Ammon's horn (tissue), 1 donor: ENCODE measurements at regions not wholly inside any gene's neighbourhood (a gene's known extent, or its start where the extent isn't known, plus 50 kb on each side); places are given as distances from the start of the nearest gene placed in this dataset.

Experiments
- DNase-seq: peaks from one replicate; pipeline ENCODE4 v3.0.0-alpha.2; 2016; ENCODE audit warnings: low spot score

- no peak for DNase-seq
These were observed 160.4 kb downstream of the AACS start for GRCh38 chr12:125225641-125226040.

GRCh38 chr12:125228519-125229260, 163.5 kb downstream of the AACS start:
- DNase-seq, result peak; percentile 46

- DNase-seq, result no peak
These were observed 164.8 kb downstream of the AACS start for GRCh38 chr12:125229878-125230530.

- DNase-seq, result no peak
These were observed 168.1 kb downstream of the AACS start for GRCh38 chr12:125233319-125233718.

- DNase-seq, result no peak
These were observed 174.3 kb downstream of the AACS start for GRCh38 chr12:125239563-125239962.

- DNase-seq, result no peak
These were observed 175.5 kb downstream of the AACS start for GRCh38 chr12:125240717-125241116.

- DNase-seq, result no peak
These were observed 178.6 kb downstream of the AACS start for GRCh38 chr12:125243811-125244210.

GRCh38 chr12:125244338-125244737, 179.1 kb downstream of the AACS start:
- DNase-seq, result no peak

GRCh38 chr12:125245581-125246557, 180.6 kb downstream of the AACS start:
- peak; percentile 48 for DNase-seq

GRCh38 chr12:125247477-125247876, 182.2 kb downstream of the AACS start:
- no peak for DNase-seq

- DNase-seq, result no peak
These were observed 184.0 kb downstream of the AACS start for GRCh38 chr12:125249066-125249824.

- no peak for DNase-seq
These were observed 184.7 kb downstream of the AACS start for GRCh38 chr12:125249932-125250331.

- no peak for DNase-seq
These were observed 189.0 kb downstream of the AACS start for GRCh38 chr12:125254236-125254635.

GRCh38 chr12:125254856-125255255, 189.6 kb downstream of the AACS start:
- no peak for DNase-seq

- no peak for DNase-seq
These were observed 190.8 kb downstream of the AACS start for GRCh38 chr12:125255935-125256633.

GRCh38 chr12:125256634-125256936, 191.3 kb downstream of the AACS start:
- DNase-seq, result no peak

- DNase-seq, result no peak
These were observed 194.1 kb downstream of the AACS start for GRCh38 chr12:125259178-125259867.

- no peak for DNase-seq
These were observed 197.6 kb downstream of the AACS start for GRCh38 chr12:125262851-125263250.

GRCh38 chr12:125263385-125263784, 198.2 kb downstream of the AACS start:
- no peak for DNase-seq

GRCh38 chr12:125267114-125267513, 201.9 kb downstream of the AACS start:
- DNase-seq, result no peak

- no peak for DNase-seq
These were observed 204.0 kb downstream of the AACS start for GRCh38 chr12:125269276-125269675.
